GM21576 (cell line): ENCODE measurements at regions not wholly inside any gene's neighbourhood (a gene's known extent, or its start where the extent isn't known, plus 50 kb on each side); places are given as distances from the start of the nearest gene placed in this dataset.
"Not testable (repeated sequence)": the region's sequence is repeated elsewhere in the genome, so short reads cannot be mapped to it uniquely, and the experiment has no call there.

ENCODE experiments used
- ATAC-seq: cut with Tn5 transposase; IDR thresholded peaks from one replicate; pipeline ENCODE4 v1.9.1; 2021; ENCODE audit warnings: mild to moderate bottlenecking, moderate library complexity; ENCODE audit not compliant: unreplicated experiment

- not testable (repeated sequence) for ATAC-seq
Observed at GRCh38 chr16:18157854-18158253, 178.7 kb downstream of the NPIPA8 start.

DNA sequence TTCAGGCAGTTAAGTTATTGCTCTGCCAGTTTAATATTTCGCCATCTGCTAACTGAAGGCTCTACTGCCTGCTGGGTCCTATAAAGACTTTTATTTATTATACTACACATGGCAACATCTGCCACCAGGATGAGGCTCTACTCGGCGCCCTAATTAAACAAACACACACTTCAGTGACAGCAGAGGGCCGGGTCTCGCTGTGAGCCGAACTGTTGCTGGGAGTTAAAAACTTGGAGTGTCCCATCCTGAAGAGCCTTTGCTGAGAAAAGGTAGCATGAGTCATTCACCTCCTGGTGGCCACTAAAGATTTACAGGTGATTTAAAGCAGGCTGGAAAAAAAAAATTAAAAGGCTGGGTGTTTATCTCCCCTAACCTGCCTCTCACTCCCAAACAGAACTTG is 183.7 kb downstream of the NPIPA8 start:
- ATAC-seq: not testable (repeated sequence)

DNA sequence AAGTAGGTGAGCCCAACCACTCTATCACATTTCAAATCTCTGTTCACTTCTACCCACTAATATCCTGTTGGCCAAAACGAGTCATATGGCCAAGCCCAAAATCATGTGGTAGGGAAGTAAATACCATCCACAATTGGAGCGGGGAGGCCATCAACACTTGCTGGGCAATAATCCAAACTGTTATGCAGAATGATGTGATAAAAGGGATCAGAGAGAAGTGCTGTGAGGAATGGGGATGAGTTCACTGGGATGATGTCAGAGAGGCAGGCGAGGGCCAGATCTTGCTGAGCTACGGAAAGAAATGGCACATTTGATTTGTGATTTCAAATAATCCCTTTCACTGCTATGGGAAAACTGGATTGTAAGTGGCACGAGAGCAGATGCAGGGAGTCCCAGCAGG is 188.4 kb downstream of the NPIPA8 start:
- not testable (repeated sequence) for ATAC-seq

DNA sequence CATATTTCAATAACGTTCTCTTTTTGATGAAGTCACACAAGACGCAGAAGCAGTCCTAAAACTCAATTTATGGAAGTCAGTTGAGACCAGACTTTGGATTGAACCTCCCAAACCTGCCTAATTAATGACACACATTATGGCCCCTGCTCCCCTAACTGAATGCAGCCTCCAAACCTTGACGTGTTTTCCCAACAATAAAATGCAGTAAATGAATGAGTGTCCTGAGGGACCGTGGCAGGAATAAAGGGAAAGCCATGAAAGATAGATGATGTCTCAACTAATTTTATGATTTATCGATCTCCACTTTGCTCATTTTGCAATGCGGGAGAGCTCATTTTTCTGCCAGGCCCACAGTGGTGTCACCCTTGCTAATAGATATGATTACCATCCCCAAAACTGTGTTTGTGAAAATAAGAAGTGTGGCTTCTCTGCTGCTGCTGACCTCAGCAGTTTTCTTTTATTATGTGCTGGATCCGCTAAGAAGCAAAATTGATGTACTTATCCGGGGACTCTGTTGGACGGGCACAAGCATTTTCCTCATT is 189.9 kb downstream of the NPIPA8 start:
- not testable (repeated sequence) for ATAC-seq

DNA sequence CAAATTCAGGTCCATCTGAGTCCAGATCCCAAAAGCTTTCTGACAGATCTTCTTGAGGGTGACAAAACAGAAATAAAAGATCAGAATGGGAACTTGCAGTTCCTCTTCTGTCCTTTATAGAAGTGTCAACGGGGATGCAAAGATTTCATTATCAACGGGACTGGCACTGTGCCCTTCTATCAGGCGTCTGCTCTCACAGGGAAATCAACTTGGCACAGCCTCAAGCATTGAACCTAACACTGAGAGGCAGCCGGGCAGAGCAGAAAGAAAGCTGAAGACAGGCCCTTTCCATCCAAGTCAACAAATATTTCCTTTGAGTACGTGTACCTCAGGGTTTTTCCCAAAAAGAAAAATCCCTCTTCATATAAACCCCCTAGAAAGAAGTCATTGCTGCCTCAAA is 194.5 kb downstream of the NPIPA8 start:
- ATAC-seq: not testable (repeated sequence)

DNA sequence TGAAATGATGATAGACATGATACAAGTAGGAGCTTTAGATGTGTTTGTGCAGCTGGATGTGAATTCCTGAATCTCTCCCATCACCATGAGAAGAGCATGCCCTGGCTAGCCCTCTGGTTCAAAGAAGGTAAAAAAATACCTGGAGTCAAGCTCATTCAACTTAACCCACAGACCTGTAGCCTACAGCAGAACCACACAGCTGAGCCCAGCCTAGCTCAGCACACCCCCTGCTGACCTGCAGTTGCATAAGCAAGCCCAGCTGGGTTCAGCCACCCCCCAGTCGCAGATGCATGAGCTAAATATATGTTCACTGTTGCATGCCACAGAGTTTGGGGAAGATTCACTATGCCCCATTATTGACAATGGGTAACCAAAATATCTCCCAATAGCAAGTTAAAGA is 200.2 kb downstream of the NPIPA8 start:
- not testable (repeated sequence) for ATAC-seq

GRCh38 chr16:18135024-18135423 is 201.5 kb downstream of the NPIPA8 start:
- ATAC-seq: not testable (repeated sequence)

DNA sequence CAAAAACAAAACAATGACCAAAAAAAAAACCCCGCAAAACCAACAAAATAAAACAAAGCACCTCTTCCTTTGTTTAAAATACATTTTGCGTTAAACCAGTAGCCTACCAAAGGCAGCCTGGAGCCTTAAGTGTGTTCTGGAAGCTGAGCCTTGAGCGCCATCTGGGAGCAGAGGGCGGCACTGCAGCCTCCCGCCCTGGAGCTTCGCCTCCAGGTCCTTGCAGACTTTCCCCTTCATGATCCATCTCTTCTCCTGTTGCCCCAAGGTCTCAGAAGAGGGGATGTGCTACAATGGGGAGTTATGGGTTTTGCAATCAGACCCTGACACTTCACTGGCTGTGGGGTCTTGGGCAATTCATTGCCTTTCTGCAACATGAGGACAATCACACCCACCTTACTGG is 204.9 kb downstream of the NPIPA8 start:
- not testable (repeated sequence) for ATAC-seq

DNA sequence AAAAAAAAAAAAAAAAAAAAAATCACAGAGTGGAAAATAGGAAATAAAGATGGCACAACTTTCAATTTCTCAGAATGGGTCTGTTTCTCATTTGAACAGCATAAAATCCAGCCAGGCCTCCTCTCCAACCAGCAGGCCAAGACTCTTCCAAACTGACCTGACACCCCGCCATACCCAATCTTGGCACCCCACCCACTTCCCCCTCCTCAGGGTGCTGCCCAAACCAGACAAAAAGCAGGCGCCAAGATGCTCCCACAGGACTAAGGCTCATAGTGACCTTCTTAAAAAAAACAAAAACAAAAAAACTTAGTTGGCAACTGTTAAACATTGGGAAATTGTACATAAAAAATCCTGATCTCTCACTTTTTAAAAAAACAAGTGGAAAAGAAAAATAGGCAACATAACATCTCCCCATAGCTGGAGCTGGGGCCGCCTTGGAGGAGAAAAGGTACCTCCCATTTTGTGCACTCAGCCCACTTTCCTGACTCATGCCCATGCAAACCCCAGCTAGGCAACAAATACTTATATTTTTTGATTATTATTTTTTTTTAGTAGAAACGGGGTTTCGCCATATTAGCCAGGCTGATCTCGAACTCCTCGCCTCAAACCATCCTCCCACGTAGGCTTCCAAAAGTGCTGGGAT is 205.9 kb downstream of the NPIPA8 start:
- not testable (repeated sequence) for ATAC-seq

- ATAC-seq: not testable (repeated sequence)
Observed at GRCh38 chr16:18127033-18127432, 209.5 kb downstream of the NPIPA8 start.

DNA sequence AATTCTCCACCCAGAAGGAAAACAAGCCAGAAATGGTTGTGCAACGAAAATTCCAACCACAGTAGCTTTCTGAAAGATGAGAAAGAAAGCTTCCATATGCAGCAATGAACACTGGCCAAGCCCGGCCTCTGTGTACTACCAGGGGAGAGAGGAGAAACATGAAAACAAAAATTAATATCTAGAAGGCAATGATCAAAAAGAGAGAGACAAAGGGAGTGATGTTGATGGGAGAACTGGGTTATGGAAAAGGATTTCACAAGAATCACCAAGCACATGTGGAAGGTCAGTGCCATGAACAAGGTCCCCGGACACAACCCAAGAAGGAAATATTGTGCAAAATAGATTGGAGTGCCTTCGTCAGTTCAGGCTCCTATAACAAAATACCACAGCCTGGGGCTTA is 217.4 kb downstream of the NPIPA8 start:
- ATAC-seq: not testable (repeated sequence)

GRCh38 chr16:18118684-18119083 is 217.9 kb downstream of the NPIPA8 start:
- not testable (repeated sequence) for ATAC-seq

GRCh38 chr16:18118071-18118470 is 218.5 kb downstream of the NPIPA8 start:
- not testable (repeated sequence) for ATAC-seq

GRCh38 chr16:18104412-18104811 is 232.1 kb downstream of the NPIPA8 start:
- not testable (repeated sequence) for ATAC-seq

DNA sequence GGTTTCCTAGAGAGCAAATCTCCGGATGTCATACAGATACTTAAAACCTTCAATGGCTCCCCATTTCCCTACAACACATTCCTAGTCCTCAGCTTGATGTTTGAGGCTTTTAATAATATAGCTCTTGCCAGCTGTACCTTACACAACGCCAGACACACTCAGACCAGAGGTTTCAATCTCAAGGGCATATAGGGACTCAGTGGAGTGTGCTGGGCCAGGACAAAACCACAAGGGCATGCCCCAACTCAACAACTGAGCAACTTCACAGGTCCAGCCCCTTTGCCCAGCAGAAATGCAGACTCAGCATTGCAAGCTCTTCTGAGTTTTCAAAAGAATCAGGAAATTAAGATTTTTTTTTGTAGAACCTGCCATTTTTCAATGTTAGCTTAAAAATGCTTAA is 235.5 kb downstream of the NPIPA8 start:
- not testable (repeated sequence) for ATAC-seq

DNA sequence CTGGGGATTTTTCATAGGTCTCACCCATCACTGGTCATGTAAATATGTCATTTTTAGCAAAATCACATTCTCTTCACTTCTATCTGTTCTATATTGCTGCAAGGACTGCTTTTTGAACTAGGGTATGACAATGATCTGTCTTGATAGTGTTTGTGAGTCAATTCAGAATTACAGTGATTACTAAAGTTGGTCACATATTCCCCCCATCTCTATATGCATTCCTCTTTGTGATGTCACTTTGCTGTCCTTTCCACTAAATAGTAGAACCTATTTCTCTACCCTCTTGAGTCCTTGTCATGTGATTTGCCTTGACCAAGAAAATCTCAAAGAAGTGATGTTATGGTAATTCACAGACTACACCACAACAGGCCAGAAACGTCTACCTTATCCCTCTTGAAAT is 243.9 kb downstream of the NPIPA8 start:
- not testable (repeated sequence) for ATAC-seq

DNA sequence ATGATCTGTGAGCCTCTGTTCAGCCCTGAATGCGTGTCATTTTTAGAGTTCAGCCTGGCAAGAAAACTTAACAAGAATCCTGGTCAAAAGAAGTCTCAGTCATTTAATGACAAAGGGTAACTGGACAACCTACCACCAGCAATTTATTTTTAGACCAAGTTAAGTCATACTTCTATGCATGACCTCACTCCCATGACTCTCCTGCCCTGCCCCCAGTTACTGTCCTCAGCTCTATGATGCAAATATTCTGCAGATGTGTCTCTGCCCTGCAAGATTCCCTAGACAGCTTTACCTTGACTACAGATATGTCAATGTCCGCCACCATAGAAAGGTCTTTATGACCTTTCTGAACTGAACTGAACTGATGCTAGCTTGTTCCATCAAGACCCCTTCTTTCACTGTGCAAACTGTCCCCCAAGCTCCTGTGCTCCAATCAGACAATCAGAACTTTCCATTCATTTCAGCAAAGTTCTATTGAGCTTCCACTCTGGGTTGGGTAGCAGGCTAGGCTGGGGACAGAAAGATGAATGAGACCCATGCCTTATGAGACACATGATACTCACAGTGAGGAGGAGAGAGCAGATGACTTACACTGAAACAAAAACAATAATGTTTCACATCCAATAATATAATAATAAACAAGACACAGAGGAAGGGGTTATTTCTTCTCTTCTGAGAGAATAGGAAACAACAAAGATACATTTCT is 255.7 kb downstream of the NPIPA8 start:
- not testable (repeated sequence) for ATAC-seq

- ATAC-seq: not testable (repeated sequence)
Observed at GRCh38 chr16:18077910-18078309, 258.6 kb downstream of the NPIPA8 start.

GRCh38 chr16:18072161-18072560 is 264.4 kb downstream of the NPIPA8 start:
- ATAC-seq: no peak

GRCh38 chr16:18069683-18070082 is 266.9 kb downstream of the NPIPA8 start:
- no peak for ATAC-seq

- no peak for ATAC-seq
Observed at GRCh38 chr16:18068477-18068876, 268.1 kb downstream of the NPIPA8 start.

- no peak for ATAC-seq
Observed at GRCh38 chr16:18062713-18063112, 273.8 kb downstream of the NPIPA8 start.
